ENCODE measurements at regions not wholly inside any gene's neighbourhood (a gene's known extent, or its start where the extent isn't known, plus 50 kb on each side); places are given as distances from the start of the nearest gene placed in this dataset.
"Not testable (repeated sequence)": the region's sequence is repeated elsewhere in the genome, so short reads cannot be mapped to it uniquely, and the experiment has no call there.

GRCh38 chr1:184878602-184879001 lies 95.7 kb downstream of the NIBAN1 start:
- no peak overlapping the region for H3K27ac Mint-ChIP-seq (ENCODE audit: low read depth, unreplicated experiment)
- H3K9me3 Mint-ChIP-seq (ENCODE audit: unreplicated experiment), result no peaks in the 10 kb centered on the region
- no peak overlapping the region for H3K4me3 Mint-ChIP-seq (ENCODE audit: unreplicated experiment)
- H3K27me3 Mint-ChIP-seq (ENCODE audit: insufficient read depth, unreplicated experiment), result peaks cover 99% of the 10 kb centered on the region
- H3K36me3 Mint-ChIP-seq (ENCODE audit: insufficient read depth, unreplicated experiment), result no peaks in the 10 kb centered on the region
- CTCF ChIA-PET, result interaction anchor here (0.7 to 1.2 kb wide), 2 partner anchors 29 to 308 kb away, joined by 3 to 4 read pairs; no protein-coding TSS in a partner anchor
- TF ChIP-seq, protein P1, sequence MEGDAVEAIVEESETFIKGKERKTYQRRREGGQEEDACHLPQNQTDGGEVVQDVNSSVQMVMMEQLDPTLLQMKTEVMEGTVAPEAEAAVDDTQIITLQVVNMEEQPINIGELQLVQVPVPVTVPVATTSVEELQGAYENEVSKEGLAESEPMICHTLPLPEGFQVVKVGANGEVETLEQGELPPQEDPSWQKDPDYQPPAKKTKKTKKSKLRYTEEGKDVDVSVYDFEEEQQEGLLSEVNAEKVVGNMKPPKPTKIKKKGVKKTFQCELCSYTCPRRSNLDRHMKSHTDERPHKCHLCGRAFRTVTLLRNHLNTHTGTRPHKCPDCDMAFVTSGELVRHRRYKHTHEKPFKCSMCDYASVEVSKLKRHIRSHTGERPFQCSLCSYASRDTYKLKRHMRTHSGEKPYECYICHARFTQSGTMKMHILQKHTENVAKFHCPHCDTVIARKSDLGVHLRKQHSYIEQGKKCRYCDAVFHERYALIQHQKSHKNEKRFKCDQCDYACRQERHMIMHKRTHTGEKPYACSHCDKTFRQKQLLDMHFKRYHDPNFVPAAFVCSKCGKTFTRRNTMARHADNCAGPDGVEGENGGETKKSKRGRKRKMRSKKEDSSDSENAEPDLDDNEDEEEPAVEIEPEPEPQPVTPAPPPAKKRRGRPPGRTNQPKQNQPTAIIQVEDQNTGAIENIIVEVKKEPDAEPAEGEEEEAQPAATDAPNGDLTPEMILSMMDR (IDR thresholded peaks at IDR 0.05; ENCODE audit: unreplicated experiment), result no peak
- intact Hi-C loops (cut with micrococcal nuclease), result no loop called here
- no TSS peak for BruUV-seq (replicated peaks)
- POLR2A ChIA-PET, result interaction anchor here (0.6 to 1.4 kb wide), 3 partner anchors 21 to 246 kb away, joined by 3 to 4 read pairs (median 3); no protein-coding TSS in a partner anchor
- no peaks in the 10 kb centered on the region for H3K4me1 Mint-ChIP-seq (ENCODE audit: insufficient read depth, unreplicated experiment)
- no peak for DNase-seq (ENCODE audit: unreplicated experiment)

DNA sequence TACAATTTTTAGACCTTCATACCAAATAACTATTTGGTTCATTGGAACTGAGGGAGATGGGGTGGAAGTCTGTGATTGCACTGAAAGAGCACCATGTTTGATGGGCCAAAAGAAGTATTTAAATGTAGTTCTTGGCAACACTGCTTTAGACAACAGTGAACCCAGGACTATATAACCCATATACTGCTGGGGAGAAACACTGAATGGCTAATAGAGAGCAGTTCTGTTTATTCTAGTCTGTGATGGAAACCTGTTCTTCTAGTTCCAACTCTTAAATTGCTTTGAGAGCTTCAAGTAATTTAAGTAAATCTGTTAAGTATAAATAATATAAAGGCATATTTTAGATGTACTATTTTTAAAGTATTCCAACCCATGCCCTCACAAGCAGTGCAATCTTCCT lies 96.3 kb downstream of the NIBAN1 start:
- peaks cover 99% of the 10 kb centered on the region for H3K27me3 Mint-ChIP-seq (ENCODE audit: insufficient read depth, unreplicated experiment)
- no peak for DNase-seq (ENCODE audit: unreplicated experiment)
- intact Hi-C loops (cut with micrococcal nuclease), result no loop called here
- H3K4me3 Mint-ChIP-seq (ENCODE audit: unreplicated experiment), result no peak overlapping the region
- H3K9me3 Mint-ChIP-seq (ENCODE audit: unreplicated experiment), result no peaks in the 10 kb centered on the region
- H3K4me1 Mint-ChIP-seq (ENCODE audit: insufficient read depth, unreplicated experiment), result no peaks in the 10 kb centered on the region
- no peaks in the 10 kb centered on the region for H3K36me3 Mint-ChIP-seq (ENCODE audit: insufficient read depth, unreplicated experiment)
- no peak overlapping the region for H3K27ac Mint-ChIP-seq (ENCODE audit: low read depth, unreplicated experiment)
- TF ChIP-seq, protein P1 (IDR thresholded peaks at IDR 0.05; ENCODE audit: unreplicated experiment), result no peak
- no TSS peak for BruUV-seq (replicated peaks)
- ChIA-PET CTCF (interaction anchor here (0.5 to 1.2 kb wide), 4 partner anchors 30 to 308 kb away, joined by 3 to 4 read pairs (median 3); no protein-coding TSS in a partner anchor), POLR2A (interaction anchor here (0.6 to 1.2 kb wide), 3 partner anchors 11 to 245 kb away, joined by 3 to 4 read pairs (median 4); no protein-coding TSS in a partner anchor)

DNA sequence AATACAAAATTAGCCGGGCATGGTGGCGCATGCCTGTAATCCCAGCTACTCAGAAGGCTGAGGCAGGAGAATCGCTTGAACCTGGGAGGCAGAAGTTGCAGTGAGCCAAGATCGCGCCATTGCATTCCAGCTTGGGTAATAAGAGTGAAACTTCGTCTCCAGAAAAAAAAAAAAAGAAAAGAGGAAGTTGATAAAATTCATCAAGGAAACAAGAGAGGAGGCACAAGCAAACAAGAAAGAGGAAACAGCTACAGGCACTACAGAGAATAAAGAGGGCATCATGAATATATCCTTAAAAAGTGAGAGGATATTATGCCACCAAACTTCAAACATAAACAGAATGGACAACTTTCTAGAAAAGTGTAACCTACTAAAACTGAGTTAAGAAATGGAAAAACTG lies 98.3 kb downstream of the NIBAN1 start:
- H3K27me3 Mint-ChIP-seq (ENCODE audit: insufficient read depth, unreplicated experiment), result peaks cover 99% of the 10 kb centered on the region
- POLR2A ChIA-PET, result interaction anchor here (1.3 to 2.3 kb wide), 2 partner anchors 10 to 32 kb away, joined by 3 to 7 read pairs; no protein-coding TSS in a partner anchor
- H3K27ac Mint-ChIP-seq (ENCODE audit: low read depth, unreplicated experiment); H3K9me3 Mint-ChIP-seq (ENCODE audit: unreplicated experiment); intact Hi-C loops (cut with micrococcal nuclease); H3K4me1 Mint-ChIP-seq (ENCODE audit: insufficient read depth, unreplicated experiment); DNase-seq (ENCODE audit: unreplicated experiment); H3K4me3 Mint-ChIP-seq (ENCODE audit: unreplicated experiment); BruUV-seq (replicated peaks); H3K36me3 Mint-ChIP-seq (ENCODE audit: insufficient read depth, unreplicated experiment): not testable (repeated sequence)
- CTCF ChIA-PET, result interaction anchor here (0.6 kb wide), 1 partner anchor 846 kb away, joined by 3 read pairs; no protein-coding TSS in a partner anchor

GRCh38 chr1:184875218-184875617 lies 99.1 kb downstream of the NIBAN1 start:
- ChIA-PET POLR2A (interaction anchor here (0.6 to 2.3 kb wide), 4 partner anchors 9 to 185 kb away, joined by 3 to 7 read pairs (median 3); no protein-coding TSS in a partner anchor), CTCF (interaction anchor here (0.6 to 1.1 kb wide), 2 partner anchors 70 to 847 kb away, joined by 3 to 4 read pairs; no protein-coding TSS in a partner anchor)
- H3K36me3 Mint-ChIP-seq (ENCODE audit: insufficient read depth, unreplicated experiment), result no peaks in the 10 kb centered on the region
- intact Hi-C loops (cut with micrococcal nuclease), result no loop called here
- H3K4me1 Mint-ChIP-seq (ENCODE audit: insufficient read depth, unreplicated experiment), result no peaks in the 10 kb centered on the region
- H3K27ac Mint-ChIP-seq (ENCODE audit: low read depth, unreplicated experiment), result no peak overlapping the region
- H3K27me3 Mint-ChIP-seq (ENCODE audit: insufficient read depth, unreplicated experiment), result peaks cover 99% of the 10 kb centered on the region
- TF ChIP-seq, protein P1 (IDR thresholded peaks at IDR 0.05; ENCODE audit: unreplicated experiment), result no peak
- H3K4me3 Mint-ChIP-seq (ENCODE audit: unreplicated experiment), result no peak overlapping the region
- DNase-seq (ENCODE audit: unreplicated experiment), result no peak
- BruUV-seq (replicated peaks), result no TSS peak
- no peaks in the 10 kb centered on the region for H3K9me3 Mint-ChIP-seq (ENCODE audit: unreplicated experiment)
